ENCODE measurements at regions not wholly inside any gene's neighbourhood (a gene's known extent, or its start where the extent isn't known, plus 50 kb on each side); places are given as distances from the start of the nearest gene placed in this dataset.

GRCh38 chr1:201610858-201611257 is 71.9 kb downstream of the NAV1 start:
- intact Hi-C loops (cut with micrococcal nuclease) = no loop called here

DNA sequence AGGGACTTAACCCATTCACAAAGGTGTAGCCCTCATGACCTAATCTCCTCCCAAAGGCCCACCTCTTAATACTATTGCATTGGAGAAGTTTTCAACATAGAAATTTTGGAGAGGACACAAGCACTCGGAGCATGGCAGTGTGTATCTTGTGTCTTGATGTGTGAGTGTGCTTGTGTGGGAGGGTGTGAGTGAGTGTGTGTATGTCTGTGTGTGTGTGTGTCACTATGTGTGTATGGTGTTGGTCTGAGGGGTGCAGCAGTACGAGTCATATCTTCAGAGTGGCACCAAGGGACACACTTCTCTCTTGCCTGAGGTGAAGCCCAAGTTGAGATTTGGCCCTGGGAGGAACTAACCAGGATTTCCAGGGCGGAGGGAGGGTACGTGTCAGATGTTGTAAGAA is 73.7 kb downstream of the NAV1 start:
- intact Hi-C loops (cut with micrococcal nuclease) = no loop called here

GRCh38 chr1:201614262-201615015 is 75.5 kb downstream of the NAV1 start:
- intact Hi-C loops (cut with micrococcal nuclease) = no loop called here

DNA sequence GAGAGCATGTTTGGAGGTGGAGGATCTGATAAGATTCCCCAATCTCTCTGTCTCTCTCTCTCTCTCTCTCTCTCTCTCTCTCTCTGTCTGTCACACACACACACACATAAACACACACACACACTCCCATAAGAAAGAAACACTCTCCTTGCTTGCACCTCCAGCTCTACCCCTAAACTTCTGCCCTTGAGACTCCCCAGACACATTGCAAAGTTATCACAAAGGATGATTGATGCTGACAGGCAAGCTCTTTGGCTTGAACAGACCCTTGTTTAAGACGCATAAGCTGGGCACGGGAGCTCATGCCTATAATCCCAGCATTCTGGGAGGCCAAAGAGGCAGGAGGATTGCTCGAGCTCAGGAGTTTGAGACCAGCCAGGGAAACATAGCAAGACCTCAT is 78.2 kb downstream of the NAV1 start:
- intact Hi-C loops (cut with micrococcal nuclease) = no loop called here

GRCh38 chr1:201618389-201618788 is 79.5 kb downstream of the NAV1 start:
- intact Hi-C loops (cut with micrococcal nuclease) = no loop called here

GRCh38 chr1:201618905-201619304 is 80.0 kb downstream of the NAV1 start:
- intact Hi-C loops (cut with micrococcal nuclease) = no loop called here

DNA sequence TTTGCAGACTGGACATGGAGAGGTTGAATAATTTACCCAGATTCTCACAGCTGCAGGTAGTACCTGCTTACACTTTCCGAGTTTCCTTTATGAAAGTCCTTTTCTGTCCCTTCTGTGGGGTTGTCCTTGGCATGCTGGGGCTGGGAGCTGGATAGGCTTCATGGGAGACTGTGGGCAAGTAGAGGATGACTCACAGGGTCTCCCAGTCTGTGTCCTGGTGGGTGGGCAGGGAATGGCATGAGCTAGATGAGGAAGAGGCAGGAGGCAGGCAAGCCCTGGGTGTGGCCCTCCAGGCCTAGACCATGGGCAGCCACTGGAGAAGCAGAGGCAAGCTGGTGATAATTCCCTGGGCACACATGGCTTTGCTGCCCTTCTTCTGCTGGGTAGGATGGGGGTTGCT is 80.6 kb downstream of the NAV1 start:
- intact Hi-C loops (cut with micrococcal nuclease) = no loop called here

DNA sequence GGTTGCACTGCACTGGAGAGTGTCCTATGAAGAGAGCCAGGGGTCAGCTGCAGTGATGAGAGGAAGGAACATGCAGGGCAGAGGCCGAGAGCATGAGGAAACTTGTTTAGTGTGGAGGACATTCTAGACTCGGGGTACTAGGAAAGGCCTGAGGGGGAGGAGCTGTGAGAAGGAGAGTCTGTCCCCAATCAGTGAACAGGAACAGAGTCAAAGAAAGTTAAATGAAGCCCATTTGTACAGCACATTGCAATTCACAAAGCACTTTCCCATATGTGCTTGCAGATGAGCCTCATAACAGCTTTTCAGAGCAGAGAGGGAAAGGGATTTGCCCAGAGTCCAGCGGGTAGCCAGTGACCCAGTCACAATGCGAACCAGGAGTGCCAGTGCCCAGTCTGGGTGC is 83.4 kb downstream of the NAV1 start:
- intact Hi-C loops (cut with micrococcal nuclease) = no loop called here

DNA sequence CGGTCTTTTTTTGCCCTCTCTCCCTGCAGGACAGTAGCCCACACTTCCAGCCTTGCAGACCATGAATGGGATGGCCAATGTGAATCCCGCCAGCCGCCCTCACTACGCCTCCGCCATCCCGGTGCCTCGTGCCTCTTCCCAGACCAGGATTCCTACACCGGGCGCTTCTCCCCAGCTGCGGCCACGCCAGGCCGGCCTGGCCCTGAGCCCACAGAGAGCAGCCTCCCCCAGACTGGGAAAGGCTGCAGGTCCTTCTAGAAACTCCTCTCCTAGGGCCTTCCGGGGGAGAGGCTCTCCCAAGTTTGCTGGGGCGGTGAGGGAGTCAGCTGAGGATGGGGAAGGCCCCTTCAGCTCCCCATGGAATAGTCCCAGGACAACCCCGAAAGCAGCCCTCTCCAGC is 83.9 kb downstream of the NAV1 start:
- intact Hi-C loops (cut with micrococcal nuclease) = no loop called here

DNA sequence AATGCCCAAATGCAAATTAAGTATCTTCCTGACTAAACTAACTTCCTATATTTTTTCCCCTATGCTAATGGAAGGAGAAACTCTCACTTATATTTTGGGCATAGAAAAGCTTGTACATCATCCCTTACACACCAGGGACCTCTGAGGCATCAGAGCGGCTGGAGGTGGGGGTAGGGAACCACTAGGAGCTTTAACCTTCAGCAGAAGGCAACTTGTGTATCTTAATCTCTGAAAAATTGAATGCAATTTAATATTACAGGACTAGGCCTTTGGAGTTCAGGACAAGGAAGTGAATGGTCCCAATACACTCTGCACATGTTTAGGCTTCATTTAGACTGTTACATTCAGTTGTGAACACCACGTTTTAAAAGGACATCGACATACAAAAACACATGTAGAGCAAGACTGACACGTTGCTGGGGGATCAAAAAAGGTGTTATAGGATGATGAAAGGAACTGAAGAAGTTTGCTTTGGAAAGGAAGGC is 85.9 kb downstream of the NAV1 start:
- intact Hi-C loops (cut with micrococcal nuclease) = no loop called here

DNA sequence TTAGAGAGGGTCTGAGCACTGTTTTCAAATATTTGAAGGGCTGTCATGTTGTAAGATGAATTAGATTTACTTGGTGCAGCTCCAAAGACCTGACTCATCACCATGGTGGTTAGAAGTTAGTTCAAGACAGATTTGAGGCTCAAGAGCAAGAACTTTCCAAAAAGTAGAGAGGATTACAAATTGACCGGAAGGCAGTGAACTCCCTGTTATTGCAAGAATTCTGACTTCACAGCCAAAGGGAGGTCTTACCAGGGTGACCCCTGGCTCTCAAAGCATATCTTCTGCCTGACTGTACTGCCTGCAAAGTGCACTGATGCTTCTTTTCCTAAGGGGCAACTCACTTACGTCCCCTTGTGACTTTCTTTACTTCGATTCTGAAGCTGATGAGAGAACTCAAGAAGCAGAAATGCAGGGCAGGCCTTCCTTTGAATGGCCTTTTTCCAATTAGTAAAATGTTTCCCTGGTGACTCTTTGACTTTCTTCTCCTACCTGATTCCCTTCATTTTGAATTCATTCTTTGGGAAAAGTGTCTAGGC is 86.4 kb downstream of the NAV1 start:
- intact Hi-C loops (cut with micrococcal nuclease) = no loop called here

GRCh38 chr1:201625851-201626251 is 86.9 kb downstream of the NAV1 start:
- intact Hi-C loops (cut with micrococcal nuclease) = no loop called here

DNA sequence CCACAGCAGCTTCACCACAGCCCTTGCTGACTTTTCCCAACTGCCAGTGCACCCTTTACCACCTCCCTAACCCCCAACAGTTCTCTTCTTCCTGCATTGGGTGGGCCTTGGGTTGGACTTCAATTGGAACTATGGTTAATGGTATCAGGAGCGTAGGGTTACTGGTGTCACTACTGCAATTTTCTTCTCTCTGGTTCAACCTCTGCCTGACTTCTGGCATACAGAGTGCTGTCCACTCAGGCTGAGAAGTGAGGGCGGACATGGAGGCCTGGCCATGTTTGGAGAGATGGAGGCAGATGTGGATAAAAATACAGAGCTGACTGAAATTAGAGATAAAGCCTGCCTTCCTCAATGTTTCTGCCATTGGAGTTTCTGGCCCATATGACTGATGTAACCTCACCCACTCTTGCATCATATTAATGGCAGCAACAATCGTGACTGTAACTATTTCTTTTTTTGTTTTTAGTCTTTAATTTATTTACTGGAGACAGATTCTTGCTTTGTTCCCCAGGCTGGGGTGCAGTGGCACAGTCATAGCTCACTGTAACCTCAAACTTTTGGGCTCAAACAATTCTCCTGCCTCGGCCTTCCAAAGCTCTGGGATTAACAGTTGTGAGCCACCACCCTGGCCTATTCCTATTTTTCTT is 87.8 kb downstream of the NAV1 start:
- intact Hi-C loops (cut with micrococcal nuclease) = no loop called here

- intact Hi-C loops (cut with micrococcal nuclease) = no loop called here
Observed at GRCh38 chr1:201628490-201628889, 89.6 kb downstream of the NAV1 start.

- intact Hi-C loops (cut with micrococcal nuclease) = no loop called here
Observed at GRCh38 chr1:201630582-201630981, 91.7 kb downstream of the NAV1 start.

- intact Hi-C loops (cut with micrococcal nuclease) = no loop called here
Observed at GRCh38 chr1:201631037-201631436, 92.1 kb downstream of the NAV1 start.

DNA sequence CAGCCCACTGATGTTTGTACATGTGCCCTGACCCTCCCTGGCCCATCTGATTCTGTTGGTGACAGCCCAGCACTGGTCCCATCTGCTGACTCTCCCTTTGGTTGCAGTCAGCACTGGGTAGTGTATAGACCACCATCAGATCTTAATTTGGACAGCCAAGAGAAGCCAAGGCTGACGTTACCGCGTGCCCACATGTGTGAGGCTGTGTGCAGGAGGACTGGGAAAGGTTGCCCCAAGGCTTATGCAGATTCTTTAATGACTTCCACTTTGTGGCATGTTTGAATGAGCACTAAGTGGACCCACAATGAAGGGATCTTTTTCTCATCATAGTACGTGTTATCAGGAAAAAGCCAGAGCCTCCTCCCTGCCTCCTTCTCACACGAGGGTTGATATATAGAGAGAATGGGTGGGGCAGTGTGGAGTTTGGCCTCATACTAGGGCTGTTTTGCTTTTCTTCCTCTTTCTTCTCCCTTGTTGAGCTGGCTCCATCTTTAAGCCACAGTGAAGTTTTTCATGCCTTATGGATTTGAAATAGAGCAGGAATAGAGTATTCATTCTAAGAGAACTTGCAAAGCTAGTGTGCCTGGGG is 93.5 kb downstream of the NAV1 start:
- intact Hi-C loops (cut with micrococcal nuclease) = no loop called here

DNA sequence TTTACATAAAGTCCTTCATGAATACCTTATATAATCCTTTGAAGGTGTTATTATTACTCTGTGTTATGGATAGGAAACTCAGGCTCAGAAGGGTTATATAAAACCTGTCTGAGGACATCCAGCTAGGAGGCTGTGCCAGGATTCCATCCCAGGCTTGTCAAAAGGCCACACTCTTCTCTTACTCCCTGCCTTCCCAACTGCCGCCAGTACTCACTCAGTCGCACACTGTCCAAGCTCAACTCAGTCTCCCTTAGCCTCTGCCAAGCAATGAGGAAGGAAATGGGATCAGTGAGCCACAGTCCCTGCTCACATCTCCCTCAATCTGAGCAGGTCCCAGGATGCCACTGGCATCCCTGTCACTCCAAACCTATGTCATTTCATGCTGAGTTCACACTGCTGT is 94.4 kb downstream of the NAV1 start:
- intact Hi-C loops (cut with micrococcal nuclease) = no loop called here

GRCh38 chr1:201633811-201634210 is 94.9 kb downstream of the NAV1 start:
- intact Hi-C loops (cut with micrococcal nuclease) = no loop called here

DNA sequence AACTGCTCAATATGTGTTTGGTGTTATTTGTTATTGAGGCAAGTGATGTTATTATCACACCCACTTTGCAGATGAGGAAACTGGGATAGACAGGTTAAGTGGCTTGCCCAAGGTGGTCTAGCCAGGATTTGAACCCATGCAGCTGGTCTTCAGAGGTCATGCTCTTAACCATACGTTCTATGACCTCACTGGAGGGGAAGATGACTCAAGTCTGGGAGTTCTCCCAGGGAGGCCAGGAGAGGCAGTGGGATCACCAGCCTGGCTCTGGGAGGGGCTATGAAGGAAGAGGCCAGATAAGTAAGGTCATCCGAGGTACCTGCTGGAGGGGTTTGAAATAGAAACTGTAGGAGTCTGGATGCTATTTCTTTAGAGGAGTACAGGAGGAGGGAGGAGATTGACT is 95.3 kb downstream of the NAV1 start:
- intact Hi-C loops (cut with micrococcal nuclease) = no loop called here

GRCh38 chr1:201636097-201636496 is 97.2 kb downstream of the NAV1 start:
- intact Hi-C loops (cut with micrococcal nuclease) = no loop called here

DNA sequence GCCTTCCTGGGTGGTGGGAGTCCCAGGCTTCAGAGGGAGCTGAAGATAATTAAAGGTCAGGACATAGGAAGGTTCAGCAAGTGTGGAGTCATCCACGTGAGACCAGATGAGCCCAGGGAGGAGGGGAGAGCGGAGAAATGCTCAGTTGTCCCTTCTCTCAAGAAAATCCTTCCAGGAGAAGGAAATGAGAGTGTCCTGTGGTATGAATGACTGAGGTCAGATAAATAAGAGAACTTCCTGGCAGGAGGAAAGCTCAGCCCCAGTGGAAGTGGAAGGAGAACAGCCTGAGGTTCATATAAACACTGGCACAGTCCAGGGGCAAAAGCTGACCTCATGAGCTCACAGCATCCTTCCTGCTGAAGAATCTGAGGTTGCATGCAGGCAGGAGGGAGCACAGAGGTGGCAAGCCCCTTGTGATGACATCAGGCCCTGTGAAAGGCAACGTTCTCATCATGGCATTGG is 97.6 kb downstream of the NAV1 start:
- intact Hi-C loops (cut with micrococcal nuclease) = no loop called here

All from T-helper 1 cell treated with Interleukin-12 subunit alpha and Interleukin-12 subunit beta and Interleukin-4 antibody, amounts not matched to agents 30 ng/mL and 1 ng/mL, for 36 hours (primary cell).